Thyroid gland (tissue), 4 donors: ENCODE measurements at regions not wholly inside any gene's neighbourhood (a gene's known extent, or its start where the extent isn't known, plus 50 kb on each side); places are given as distances from the start of the nearest gene placed in this dataset.

Source experiments
- CTCF ChIP-seq, 6 experiments: fragments of 200-600 bp in 3 of 6; fragments of 450-650 bp in 3 of 6; sonication (generic) in 3 of 6; IDR thresholded peaks; one replicate each; pipeline ENCODE4 v1.5.1; 2016 to 2019; ENCODE audit warnings: antibody characterized with exemption in 6 of 6, mild to moderate bottlenecking in 2 of 6, inconsistent platforms in 1 of 6, moderate library complexity in 1 of 6
- POLR2A ChIP-seq, 2 donors: fragments of 450-650 bp; IDR thresholded peaks; one replicate each; pipeline ENCODE4 v1.6.1; 2017; ENCODE audit warnings: antibody characterized with exemption in 2 of 2, mild to moderate bottlenecking in 2 of 2, moderate library complexity in 1 of 2

- TF ChIP-seq CTCF (IDR thresholded peaks at IDR 0.05) (no peak), POLR2A (IDR thresholded peaks at IDR 0.05) (no peak)
These were observed 74.2 kb downstream of the APOBEC1 start for GRCh38 chr12:7591531-7591930.
